ENCODE measurements at regions not wholly inside any gene's neighbourhood (a gene's known extent, or its start where the extent isn't known, plus 50 kb on each side); places are given as distances from the start of the nearest gene placed in this dataset.

DNA sequence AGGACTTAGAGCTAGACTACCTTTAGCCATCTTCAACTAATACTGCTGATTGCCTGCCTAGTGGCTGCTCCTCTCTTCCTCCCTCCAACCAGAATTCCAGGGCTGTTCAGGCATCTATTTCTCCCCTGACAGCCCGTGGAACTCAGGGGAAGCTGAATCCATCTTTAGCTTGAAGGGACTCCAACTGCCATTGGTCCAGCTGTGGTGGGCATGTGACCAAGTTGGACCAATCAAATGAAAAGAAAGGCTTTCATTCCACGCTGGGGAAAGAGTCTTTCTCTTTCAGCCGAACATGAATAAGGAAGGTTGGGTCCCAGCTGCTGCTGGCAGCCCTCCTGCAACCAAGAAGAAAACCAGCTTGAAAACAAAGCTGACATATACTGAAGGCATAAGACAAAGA is 168.5 kb upstream of the OBI1 start:
- no peak for DNase-seq (ENCODE audit: low spot score in 2 of 2)
- H3K4me3 Mint-ChIP-seq: no peak overlapping the region
- H3K27ac Mint-ChIP-seq: no peak overlapping the region
- peaks cover 2% of the 10 kb centered on the region for H3K27me3 Mint-ChIP-seq
- H3K9me3 Mint-ChIP-seq: no peaks in the 10 kb centered on the region
- no peak for ATAC-seq (ENCODE audit: low read depth)
- no peaks in the 10 kb centered on the region for H3K36me3 Mint-ChIP-seq
- H3K4me1 Mint-ChIP-seq: no peaks in the 10 kb centered on the region

DNA sequence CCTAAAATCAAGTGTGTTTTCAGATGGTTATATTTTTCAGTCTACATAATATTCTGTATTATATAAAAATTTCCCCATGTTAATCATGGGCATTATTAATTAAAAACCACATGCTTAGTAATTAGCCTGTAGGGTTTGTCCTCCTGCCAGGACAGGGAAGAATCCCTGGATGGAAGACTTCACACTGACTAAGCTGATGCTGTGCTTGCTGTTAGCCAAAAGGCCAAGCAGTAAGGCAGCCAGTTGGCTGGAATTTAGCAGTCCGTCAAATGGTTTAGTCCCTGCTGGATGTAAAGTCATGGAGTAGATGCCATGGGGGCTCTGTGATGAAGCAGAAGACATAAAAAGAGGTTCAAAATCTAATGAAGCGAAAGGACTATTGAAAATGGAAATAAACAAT is 168.0 kb upstream of the OBI1 start:
- H3K4me3 Mint-ChIP-seq: no peak overlapping the region
- H3K36me3 Mint-ChIP-seq: no peaks in the 10 kb centered on the region
- H3K9me3 Mint-ChIP-seq: no peaks in the 10 kb centered on the region
- no peaks in the 10 kb centered on the region for H3K4me1 Mint-ChIP-seq
- peaks cover 1% of the 10 kb centered on the region for H3K27me3 Mint-ChIP-seq
- no peak for DNase-seq (ENCODE audit: low spot score in 2 of 2)
- H3K27ac Mint-ChIP-seq: no peak overlapping the region
- no peak for ATAC-seq (ENCODE audit: low read depth)

DNA sequence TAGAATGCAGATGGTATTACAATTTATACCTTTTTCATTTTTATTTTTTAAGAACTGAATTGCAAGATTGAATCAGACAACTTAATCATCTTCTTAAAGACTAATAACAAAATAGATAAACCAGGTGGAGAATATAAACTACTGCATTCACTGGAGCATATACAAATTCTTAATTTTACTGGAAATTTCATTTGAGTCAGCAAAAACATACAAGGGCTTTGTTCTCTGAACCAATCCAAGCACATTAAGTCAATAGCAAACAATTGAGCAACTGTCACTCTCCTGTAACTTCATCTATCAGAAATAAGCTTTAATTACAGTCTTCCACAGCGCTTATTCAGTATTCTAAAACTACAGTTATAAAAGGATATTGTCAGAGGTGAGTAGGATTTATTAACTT is 167.4 kb upstream of the OBI1 start:
- Mint-ChIP-seq H3K9me3 (no peaks in the 10 kb centered on the region), H3K27me3 (peaks cover 1% of the 10 kb centered on the region), H3K36me3 (no peaks in the 10 kb centered on the region), H3K4me3 (no peak overlapping the region), H3K4me1 (no peaks in the 10 kb centered on the region), H3K27ac (no peak overlapping the region)
- DNase-seq (ENCODE audit: low spot score in 2 of 2): no peak
- ATAC-seq (ENCODE audit: low read depth): no peak

DNA sequence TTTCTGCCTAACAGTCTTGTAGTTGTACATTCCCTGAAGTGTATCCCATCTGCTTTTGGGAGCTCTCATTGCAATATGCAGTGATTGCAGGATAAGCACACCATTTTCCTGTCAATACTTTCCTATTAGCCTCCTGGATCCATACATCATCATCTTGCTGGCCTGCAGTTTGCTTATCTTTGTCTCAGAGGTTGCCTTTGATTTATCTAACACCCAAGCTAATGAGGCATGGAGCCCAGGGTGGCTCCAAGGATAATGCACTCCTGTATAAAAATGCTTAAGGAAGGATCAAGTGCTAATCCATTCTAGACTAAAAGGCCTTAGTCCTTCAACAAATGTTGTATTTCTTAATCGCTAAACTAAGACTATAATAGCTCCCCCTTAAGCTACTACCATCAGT is 161.6 kb upstream of the OBI1 start:
- no peak for ATAC-seq (ENCODE audit: low read depth)
- peaks cover 4% of the 10 kb centered on the region for H3K27me3 Mint-ChIP-seq
- no peak overlapping the region for H3K27ac Mint-ChIP-seq
- no peaks in the 10 kb centered on the region for H3K4me1 Mint-ChIP-seq
- H3K4me3 Mint-ChIP-seq: no peak overlapping the region
- DNase-seq (ENCODE audit: low spot score in 2 of 2): no peak
- H3K9me3 Mint-ChIP-seq: no peaks in the 10 kb centered on the region
- no peaks in the 10 kb centered on the region for H3K36me3 Mint-ChIP-seq

DNA sequence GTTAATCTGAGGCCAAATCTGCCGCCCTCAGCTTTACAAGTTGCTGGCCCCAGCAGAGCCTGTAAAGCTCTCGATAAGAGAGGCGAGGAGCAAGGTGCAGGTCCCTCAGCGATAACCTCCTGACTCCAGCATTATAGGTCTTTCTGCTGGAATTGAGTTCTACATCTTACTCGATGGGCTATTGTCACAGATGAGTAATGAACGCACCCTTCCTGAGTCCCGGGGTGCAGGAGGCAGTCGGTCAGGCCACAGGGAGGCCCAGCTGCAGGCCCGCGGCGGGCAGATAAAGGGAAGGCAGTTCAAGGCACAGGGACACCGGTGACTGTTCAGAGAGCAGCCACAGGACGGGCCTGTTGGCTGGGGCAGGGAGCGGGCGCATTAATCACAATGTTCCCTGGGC is 157.6 kb upstream of the OBI1 start:
- Mint-ChIP-seq H3K36me3 (no peaks in the 10 kb centered on the region), H3K27me3 (peaks cover 5% of the 10 kb centered on the region), H3K4me1 (no peaks in the 10 kb centered on the region), H3K27ac (no peak overlapping the region), H3K4me3 (no peak overlapping the region), H3K9me3 (no peaks in the 10 kb centered on the region)
- DNase-seq (ENCODE audit: low spot score in 2 of 2) (no peak), ATAC-seq (ENCODE audit: low read depth) (no peak)

DNA sequence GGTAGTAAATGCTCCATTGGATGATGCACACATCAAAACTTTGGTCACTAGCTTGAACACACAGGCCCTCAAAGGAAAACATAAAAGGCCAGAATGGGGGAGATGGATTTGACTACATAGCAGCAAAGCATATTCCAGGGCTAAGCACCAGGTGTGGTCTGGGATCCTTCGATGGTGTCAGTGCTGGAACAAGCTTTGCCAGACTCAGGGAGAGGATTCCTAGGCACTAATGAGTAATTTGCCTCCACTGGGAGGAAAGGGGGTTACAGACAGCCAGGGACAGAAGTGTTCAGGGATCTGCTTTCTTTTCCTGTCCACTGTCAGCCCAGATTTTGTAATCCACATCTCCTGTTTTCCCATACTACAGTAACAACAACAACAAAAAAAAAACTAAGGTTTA is 157.2 kb upstream of the OBI1 start:
- Mint-ChIP-seq H3K4me1 (no peaks in the 10 kb centered on the region), H3K27me3 (peaks cover 5% of the 10 kb centered on the region), H3K4me3 (no peak overlapping the region), H3K27ac (no peak overlapping the region), H3K36me3 (no peaks in the 10 kb centered on the region), H3K9me3 (no peaks in the 10 kb centered on the region)
- no peak for ATAC-seq (ENCODE audit: low read depth)
- no peak for DNase-seq (ENCODE audit: low spot score in 2 of 2)

DNA sequence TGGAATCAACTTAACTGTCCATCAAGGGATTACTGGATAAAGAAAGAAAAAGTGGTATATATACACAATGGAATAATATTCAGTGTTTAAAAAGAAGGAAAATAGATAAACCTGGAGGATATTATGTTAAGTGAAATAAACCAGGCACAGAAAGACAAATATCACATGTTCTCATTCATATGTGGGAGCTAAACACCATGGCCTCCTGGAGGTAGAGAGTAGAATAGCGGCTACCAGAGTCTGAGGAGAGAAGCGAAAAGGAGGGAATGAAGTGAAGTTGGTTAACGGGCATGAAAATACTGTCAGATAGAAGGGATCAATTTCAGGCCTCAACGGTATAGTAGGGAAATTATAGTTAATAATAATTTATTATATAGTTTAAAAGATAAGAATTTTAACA is 147.5 kb upstream of the OBI1 start:
- no peak for DNase-seq (ENCODE audit: low spot score in 2 of 2)
- H3K4me3 Mint-ChIP-seq: no peak overlapping the region
- peaks cover 2% of the 10 kb centered on the region for H3K9me3 Mint-ChIP-seq
- no peak overlapping the region for H3K27ac Mint-ChIP-seq
- no peaks in the 10 kb centered on the region for H3K4me1 Mint-ChIP-seq
- no peak for ATAC-seq (ENCODE audit: low read depth)
- no peaks in the 10 kb centered on the region for H3K36me3 Mint-ChIP-seq
- peaks cover 6% of the 10 kb centered on the region for H3K27me3 Mint-ChIP-seq

DNA sequence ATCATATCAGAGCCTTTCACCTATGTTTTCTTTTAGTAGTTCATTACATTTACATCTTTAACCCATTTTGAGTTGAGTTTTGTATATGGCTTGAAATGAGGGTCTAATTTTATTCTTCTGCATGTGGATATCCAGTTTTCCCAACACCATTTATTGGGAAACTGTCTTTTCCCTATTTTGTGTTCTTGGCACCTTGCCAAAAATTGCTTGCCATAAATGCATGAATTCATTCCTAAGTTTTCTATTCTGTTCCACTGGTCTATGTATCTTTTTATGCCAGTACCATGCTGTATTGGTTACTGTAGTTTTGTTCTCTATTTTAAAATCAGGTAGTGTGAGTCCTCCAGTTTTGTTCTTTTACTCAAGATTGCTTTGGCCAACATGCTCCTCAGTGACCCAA is 144.0 kb upstream of the OBI1 start:
- Mint-ChIP-seq H3K27ac (no peak overlapping the region), H3K36me3 (no peaks in the 10 kb centered on the region), H3K4me1 (no peaks in the 10 kb centered on the region), H3K27me3 (peaks cover 9% of the 10 kb centered on the region), H3K4me3 (no peak overlapping the region), H3K9me3 (peaks cover 2% of the 10 kb centered on the region)
- DNase-seq (ENCODE audit: low spot score in 2 of 2) (no peak), ATAC-seq (ENCODE audit: low read depth) (no peak)

DNA sequence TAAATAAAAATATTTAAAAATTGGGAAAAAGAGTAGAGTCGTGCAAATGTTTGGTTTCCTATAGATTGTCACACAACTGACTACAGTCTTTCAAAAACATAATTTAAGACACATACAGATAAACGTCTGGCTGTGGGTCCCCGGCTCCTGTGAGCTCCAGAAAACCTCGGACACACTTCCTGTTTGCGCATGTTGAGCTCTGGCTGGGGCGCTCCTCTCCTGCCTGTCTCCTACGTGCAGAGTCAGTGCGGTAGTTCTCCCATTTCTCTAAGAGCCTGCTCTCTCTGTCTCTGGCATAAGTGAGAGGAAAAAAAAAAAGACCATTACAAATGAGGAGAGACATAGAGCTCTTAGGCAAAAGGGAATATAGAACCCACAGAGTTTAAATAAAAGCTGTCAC is 128.2 kb upstream of the OBI1 start:
- Mint-ChIP-seq H3K27me3 (no peaks in the 10 kb centered on the region), H3K4me3 (no peak overlapping the region), H3K36me3 (no peaks in the 10 kb centered on the region), H3K4me1 (no peaks in the 10 kb centered on the region), H3K27ac (no peak overlapping the region), H3K9me3 (no peaks in the 10 kb centered on the region)
- ATAC-seq (ENCODE audit: low read depth) (no peak), DNase-seq (ENCODE audit: low spot score in 2 of 2) (no peak)

DNA sequence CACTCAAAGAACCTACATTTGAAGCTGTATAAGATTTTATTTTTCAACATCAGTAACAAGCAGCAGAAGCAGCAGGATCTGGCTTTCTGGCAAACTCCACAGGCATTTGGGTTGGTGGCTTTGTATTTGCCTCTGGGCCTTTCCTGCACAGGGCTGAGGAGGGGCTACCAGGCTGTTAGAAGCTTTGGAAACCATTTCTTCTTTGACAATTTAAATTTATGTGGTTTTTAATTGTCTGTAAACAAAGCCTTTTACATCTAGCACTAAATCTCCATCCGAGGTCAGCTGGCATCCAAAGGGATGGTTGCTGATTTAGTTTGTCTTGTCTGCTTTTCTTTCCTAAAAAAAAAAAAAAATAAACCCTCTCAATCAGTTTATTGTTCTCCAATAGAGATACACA is 127.5 kb upstream of the OBI1 start:
- Mint-ChIP-seq H3K4me3 (no peak overlapping the region), H3K27ac (no peak overlapping the region), H3K36me3 (no peaks in the 10 kb centered on the region), H3K9me3 (no peaks in the 10 kb centered on the region), H3K27me3 (no peaks in the 10 kb centered on the region), H3K4me1 (no peaks in the 10 kb centered on the region)
- DNase-seq (ENCODE audit: low spot score in 2 of 2) (no peak), ATAC-seq (ENCODE audit: low read depth) (no peak)

DNA sequence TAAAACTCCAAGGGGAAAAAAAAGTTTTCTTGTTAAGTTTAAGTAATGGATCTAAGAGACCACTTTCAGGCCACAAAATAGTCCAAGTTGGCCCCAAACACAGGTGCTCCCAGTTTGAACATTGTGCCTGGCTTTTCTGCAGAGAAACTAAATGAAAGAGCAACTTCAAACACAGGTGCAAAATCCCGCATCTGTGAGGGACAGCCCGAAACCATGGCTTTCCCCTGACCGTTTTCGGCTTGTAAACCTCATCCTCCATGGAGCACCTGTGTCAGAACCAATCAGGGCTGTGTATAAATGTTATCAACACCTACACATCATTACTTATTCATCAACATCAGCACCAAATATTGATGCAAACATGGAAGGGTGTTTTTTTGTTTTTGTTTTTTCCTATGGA is 126.8 kb upstream of the OBI1 start:
- Mint-ChIP-seq H3K9me3 (no peaks in the 10 kb centered on the region), H3K4me3 (no peak overlapping the region), H3K27ac (no peak overlapping the region), H3K4me1 (no peaks in the 10 kb centered on the region), H3K27me3 (peaks cover 2% of the 10 kb centered on the region), H3K36me3 (no peaks in the 10 kb centered on the region)
- no peak for ATAC-seq (ENCODE audit: low read depth)
- DNase-seq (ENCODE audit: low spot score in 2 of 2): no peak

DNA sequence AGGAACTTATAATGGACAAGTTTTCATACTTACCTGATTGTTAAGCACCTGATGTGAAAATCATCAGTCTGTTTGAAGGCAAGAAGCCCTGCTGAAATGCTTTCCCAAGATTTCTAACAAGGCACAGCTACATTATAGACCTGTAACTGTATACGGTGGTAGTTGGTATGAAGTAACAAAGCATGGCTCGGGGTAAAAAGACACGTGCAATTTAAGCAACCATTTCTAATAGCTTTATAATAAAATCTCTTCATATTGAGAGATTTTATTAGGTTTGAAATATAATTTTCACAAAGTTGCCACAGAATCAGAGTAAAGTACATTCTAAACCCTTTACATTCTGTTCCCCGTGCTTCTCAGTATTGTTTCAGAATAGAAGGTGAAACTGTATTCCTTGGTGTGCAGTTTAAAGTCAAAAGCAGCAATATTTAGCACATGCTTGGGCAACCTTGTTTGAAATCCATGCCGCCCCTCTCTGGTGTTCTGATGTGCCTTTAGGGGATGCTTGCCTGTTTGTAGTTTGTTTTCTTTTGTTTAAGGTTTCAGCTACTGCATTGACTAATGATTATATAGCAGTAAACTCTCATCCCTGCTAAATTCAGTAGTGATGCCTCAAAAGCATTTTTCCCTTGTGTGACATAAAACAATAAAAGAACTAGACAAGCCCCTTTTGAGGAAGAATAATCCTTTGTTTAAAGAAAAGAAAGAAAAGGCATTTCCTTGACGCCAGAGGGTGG is 125.2 kb upstream of the OBI1 start:
- no peak for ATAC-seq (ENCODE audit: low read depth)
- H3K27me3 Mint-ChIP-seq: peaks cover 2% of the 10 kb centered on the region
- H3K4me1 Mint-ChIP-seq: no peaks in the 10 kb centered on the region
- H3K36me3 Mint-ChIP-seq: no peaks in the 10 kb centered on the region
- H3K9me3 Mint-ChIP-seq: no peaks in the 10 kb centered on the region
- no peak for DNase-seq (ENCODE audit: low spot score in 2 of 2)
- H3K4me3 Mint-ChIP-seq: no peak overlapping the region
- H3K27ac Mint-ChIP-seq: no peak overlapping the region

DNA sequence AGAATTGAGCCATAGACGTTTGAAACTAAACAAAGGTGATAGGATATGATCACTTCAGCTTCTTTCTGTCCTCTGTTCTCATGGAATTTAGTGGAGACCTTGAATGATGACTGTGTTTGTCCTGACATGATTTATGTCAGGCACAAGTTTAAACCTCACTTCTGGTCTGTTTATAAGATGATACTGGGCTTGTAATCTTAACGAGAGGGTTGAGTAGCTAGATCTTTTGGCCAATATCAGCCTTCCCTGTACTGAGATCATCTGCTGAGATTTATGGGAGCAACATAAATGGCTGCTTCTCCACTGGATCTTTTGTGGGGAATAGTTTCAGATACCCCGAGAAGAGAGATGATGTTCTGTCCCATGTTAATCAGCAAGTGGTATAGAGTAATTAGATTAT is 121.8 kb upstream of the OBI1 start:
- Mint-ChIP-seq H3K36me3 (no peaks in the 10 kb centered on the region), H3K27me3 (peaks cover 4% of the 10 kb centered on the region), H3K4me1 (no peaks in the 10 kb centered on the region), H3K4me3 (no peak overlapping the region), H3K27ac (no peak overlapping the region), H3K9me3 (no peaks in the 10 kb centered on the region)
- ATAC-seq (ENCODE audit: low read depth): no peak
- no peak for DNase-seq (ENCODE audit: low spot score in 2 of 2)

DNA sequence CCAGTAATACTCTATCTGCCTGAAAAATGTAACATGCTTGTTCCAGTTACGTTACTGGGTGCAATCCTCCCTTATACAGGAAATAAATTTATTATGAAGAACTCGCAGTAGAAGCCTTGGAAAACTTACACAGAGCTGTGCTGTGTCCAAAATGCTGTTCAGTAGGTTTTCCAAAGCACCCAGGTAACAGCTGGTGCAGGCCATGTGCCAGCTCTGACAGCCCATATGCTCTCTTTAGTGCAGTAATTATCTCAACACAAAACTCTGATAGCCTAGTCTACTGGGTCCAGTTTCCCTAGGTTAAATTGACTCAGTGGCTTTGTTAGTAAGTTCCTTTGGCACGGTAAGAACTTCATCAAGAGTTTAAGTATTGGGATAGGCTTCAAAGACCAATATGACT is 120.7 kb upstream of the OBI1 start:
- no peak overlapping the region for H3K27ac Mint-ChIP-seq
- no peak overlapping the region for H3K4me3 Mint-ChIP-seq
- no peaks in the 10 kb centered on the region for H3K4me1 Mint-ChIP-seq
- H3K9me3 Mint-ChIP-seq: no peaks in the 10 kb centered on the region
- no peaks in the 10 kb centered on the region for H3K36me3 Mint-ChIP-seq
- ATAC-seq (ENCODE audit: low read depth) (no peak), DNase-seq (ENCODE audit: low spot score in 2 of 2) (no peak)
- peaks cover 4% of the 10 kb centered on the region for H3K27me3 Mint-ChIP-seq

DNA sequence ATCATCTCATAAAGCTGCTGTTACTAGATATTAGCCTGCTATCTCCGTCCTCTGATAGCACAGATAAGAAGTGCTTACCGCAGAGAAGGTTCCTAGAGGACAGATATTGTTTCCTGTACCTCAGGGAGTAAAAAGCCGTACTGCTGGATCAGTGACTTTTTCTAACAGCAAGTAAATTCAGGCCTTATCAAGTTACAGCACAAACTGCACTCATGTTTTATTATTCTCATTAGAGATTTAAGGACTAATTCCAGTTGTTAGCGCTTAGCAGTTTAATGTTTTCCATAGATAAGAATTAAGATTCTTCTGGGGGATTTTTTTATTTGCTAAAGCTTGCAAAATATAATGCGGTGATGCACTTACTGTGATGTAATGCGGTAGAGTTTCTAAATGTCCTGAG is 119.0 kb upstream of the OBI1 start:
- DNase-seq (ENCODE audit: low spot score in 2 of 2) (no peak), ATAC-seq (ENCODE audit: low read depth) (no peak)
- Mint-ChIP-seq H3K27me3 (peaks cover 4% of the 10 kb centered on the region), H3K36me3 (no peaks in the 10 kb centered on the region), H3K9me3 (no peaks in the 10 kb centered on the region), H3K27ac (no peak overlapping the region), H3K4me1 (no peaks in the 10 kb centered on the region), H3K4me3 (no peak overlapping the region)
